ENCODE measurements at regions not wholly inside any gene's neighbourhood (a gene's known extent, or its start where the extent isn't known, plus 50 kb on each side); places are given as distances from the start of the nearest gene placed in this dataset.

DNA sequence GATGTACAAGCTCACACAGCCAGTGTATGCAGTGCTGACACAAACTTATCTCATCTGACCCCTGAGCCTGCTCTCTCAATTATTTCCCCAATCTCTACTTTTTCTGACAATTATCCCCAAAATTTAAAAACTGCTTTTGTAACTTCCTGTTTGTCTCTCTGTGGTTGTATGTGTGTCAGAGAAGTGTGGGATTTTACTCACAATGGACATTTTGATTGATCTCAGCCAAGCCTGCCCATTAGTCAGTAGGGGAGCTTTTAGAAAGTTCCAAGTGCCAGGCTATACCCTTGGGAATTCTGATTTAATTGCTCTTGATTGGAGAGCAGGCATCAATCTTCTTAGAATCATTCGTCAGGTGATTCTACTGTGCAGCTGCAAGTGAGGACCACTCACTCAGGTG is 64.9 kb upstream of the LMNTD1 start:
- TF ChIP-seq, protein P1, sequence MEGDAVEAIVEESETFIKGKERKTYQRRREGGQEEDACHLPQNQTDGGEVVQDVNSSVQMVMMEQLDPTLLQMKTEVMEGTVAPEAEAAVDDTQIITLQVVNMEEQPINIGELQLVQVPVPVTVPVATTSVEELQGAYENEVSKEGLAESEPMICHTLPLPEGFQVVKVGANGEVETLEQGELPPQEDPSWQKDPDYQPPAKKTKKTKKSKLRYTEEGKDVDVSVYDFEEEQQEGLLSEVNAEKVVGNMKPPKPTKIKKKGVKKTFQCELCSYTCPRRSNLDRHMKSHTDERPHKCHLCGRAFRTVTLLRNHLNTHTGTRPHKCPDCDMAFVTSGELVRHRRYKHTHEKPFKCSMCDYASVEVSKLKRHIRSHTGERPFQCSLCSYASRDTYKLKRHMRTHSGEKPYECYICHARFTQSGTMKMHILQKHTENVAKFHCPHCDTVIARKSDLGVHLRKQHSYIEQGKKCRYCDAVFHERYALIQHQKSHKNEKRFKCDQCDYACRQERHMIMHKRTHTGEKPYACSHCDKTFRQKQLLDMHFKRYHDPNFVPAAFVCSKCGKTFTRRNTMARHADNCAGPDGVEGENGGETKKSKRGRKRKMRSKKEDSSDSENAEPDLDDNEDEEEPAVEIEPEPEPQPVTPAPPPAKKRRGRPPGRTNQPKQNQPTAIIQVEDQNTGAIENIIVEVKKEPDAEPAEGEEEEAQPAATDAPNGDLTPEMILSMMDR (conservative IDR thresholded peaks at IDR 0.05; ENCODE audit: low read length): no peak
- no peak for TF ChIP-seq EZH2phosphoT487 (IDR thresholded peaks at IDR 0.05; ENCODE audit: borderline replicate concordance, low read depth, low read length)
